SK-N-SH (cell line): ENCODE measurements at regions not wholly inside any gene's neighbourhood (a gene's known extent, or its start where the extent isn't known, plus 50 kb on each side); places are given as distances from the start of the nearest gene placed in this dataset.

Source experiments
- CTCF ChIA-PET: fragments of 300-600, 350-600 bp; formaldehyde crosslinking; extraction: SDS; loops from one replicate; lab custom pipeline; 2021; lab: Yijun Ruan, JAX
- POLR2A ChIA-PET: fragments of 350-600 bp; sonication (Branson Sonifier 250); formaldehyde crosslinking; extraction: SDS; loops from one replicate; lab custom pipeline; 2020; ENCODE audit warnings: antibody characterized with exemption, inconsistent platforms; lab: Yijun Ruan, JAX
- DNase-seq: peaks from one replicate; pipeline ENCODE4 v3.0.0; 2012
- H2AFZ ChIP-seq: fragments of 200-600 bp; sonication (generic); 2 replicates; pipeline ENCODE4 v1.8.1; 2016; ENCODE audit warnings: antibody characterized with exemption, mild to moderate bottlenecking, low read depth
- H3F3A ChIP-seq: fragments of 200-600 bp; sonication (generic); replicated peaks from 2 replicates; pipeline ENCODE3; 2016; ENCODE audit warnings: antibody characterized with exemption, mild to moderate bottlenecking; ENCODE audit not compliant: insufficient read depth
- H3K27ac ChIP-seq, 2 experiments: fragments of 200-500 bp in 1 of 2; fragments of 200-600 bp in 1 of 2; sonication (Bioruptor generic) in 1 of 2; sonication (generic), shearing (Covaris generic) in 1 of 2; 2 replicates each; pipeline versions ENCODE4 v1.5.1 to v1.6.1; 2014 to 2016; ENCODE audit warnings: low read depth in 2 of 2, inconsistent platforms in 1 of 2, low read length in 1 of 2, mild to moderate bottlenecking in 1 of 2, mixed read lengths in 1 of 2
- H3K27me3 ChIP-seq: fragments of 200-600 bp; sonication (generic), shearing (Covaris generic); 2 replicates; pipeline ENCODE4 v1.6.1; 2016; ENCODE audit warnings: mixed run types; ENCODE audit not compliant: insufficient read depth
- H3K36me3 ChIP-seq, 2 experiments: fragments of 200-500 bp in 1 of 2; fragments of 200-600 bp in 1 of 2; sonication (Bioruptor generic) in 1 of 2; sonication (generic) in 1 of 2; replicated peaks in 1 of 2; 2 replicates each; pipeline versions ENCODE3 to v1.5.1; 2014 to 2016; ENCODE audit warnings: low read length in 1 of 2, mild to moderate bottlenecking in 1 of 2; ENCODE audit not compliant: insufficient read depth in 2 of 2, control insufficient read depth in 1 of 2
- H3K4me1 ChIP-seq, 2 experiments: fragments of 200-500 bp in 1 of 2; fragments of 200-600 bp in 1 of 2; sonication (Bioruptor generic) in 1 of 2; sonication (generic), shearing (Covaris generic) in 1 of 2; 2 replicates each; pipeline versions ENCODE4 v1.5.1 to v1.6.1; 2014 to 2016; ENCODE audit warnings: low read depth in 1 of 2, low read length in 1 of 2, mixed run types in 1 of 2; ENCODE audit not compliant: insufficient read depth in 2 of 2, control insufficient read depth in 1 of 2
- H3K4me2 ChIP-seq: fragments of 200-600 bp; sonication (generic), shearing (Covaris generic); 2 replicates; pipeline ENCODE4 v1.6.1; 2017; ENCODE audit warnings: mixed run types
- H3K4me3 ChIP-seq, 2 experiments: fragments of 200-500 bp in 1 of 2; fragments of 200-600 bp in 1 of 2; sonication (Bioruptor generic) in 1 of 2; sonication (generic), shearing (Covaris generic) in 1 of 2; 2 replicates each; pipeline versions ENCODE4 v1.5.1 to v1.8.1; 2014 to 2016; ENCODE audit warnings: low read depth in 2 of 2, inconsistent platforms in 1 of 2, low read length in 1 of 2, mild to moderate bottlenecking in 1 of 2, mixed read lengths in 1 of 2, moderate library complexity in 1 of 2
- H3K79me2 ChIP-seq: fragments of 200-600 bp; sonication (generic); 2 replicates; pipeline ENCODE4 v1.8.1; 2017; ENCODE audit warnings: mild to moderate bottlenecking; ENCODE audit not compliant: insufficient read depth
- H3K9ac ChIP-seq: fragments of 200-600 bp; sonication (generic); 2 replicates; pipeline ENCODE4 v1.6.1; 2017; ENCODE audit warnings: mixed run types
- H3K9me2 ChIP-seq: fragments of 200-600 bp; sonication (generic); 2 replicates; pipeline ENCODE4 v1.6.1; 2017; ENCODE audit warnings: mixed run types
- H3K9me3 ChIP-seq: fragments of 200-600 bp; sonication (generic); 2 replicates; pipeline ENCODE4 v1.6.1; 2017; ENCODE audit warnings: mixed run types, mild to moderate bottlenecking, moderate library complexity
- H4K20me1 ChIP-seq: fragments of 200-600 bp; sonication (generic); 2 replicates; pipeline ENCODE4 v1.6.1; 2017; ENCODE audit warnings: mild to moderate bottlenecking, mixed run types; ENCODE audit not compliant: insufficient read depth
- CHD2 ChIP-seq: fragments of 150-350 bp; IDR thresholded peaks from 2 replicates; pipeline ENCODE4 v1.6.1; 2018; ENCODE audit warnings: low read length; ENCODE audit not compliant: partially characterized antibody
- EP300 ChIP-seq, 2 experiments: IDR thresholded peaks; 2 replicates each; pipeline versions ENCODE4 v1.4.0 to v1.6.1; 2012; ENCODE audit warnings: borderline replicate concordance in 1 of 2, low read depth in 1 of 2, low read length in 1 of 2
- EZH2phosphoT487 ChIP-seq: fragments of 200-600 bp; sonication (generic); IDR thresholded peaks from 2 replicates; pipeline ENCODE4 v1.6.1; 2017; ENCODE audit warnings: low read depth, mixed run types, mild to moderate bottlenecking, antibody characterized with exemption, moderate library complexity, borderline replicate concordance
- FOSL2 ChIP-seq: IDR thresholded peaks from 2 replicates; pipeline ENCODE4 v1.4.0; 2012; ENCODE audit warnings: low read depth, mild to moderate bottlenecking, moderate library complexity, borderline replicate concordance
- FOXJ3 ChIP-seq: sonication (generic); formaldehyde crosslinking; IDR thresholded peaks from 2 replicates; pipeline ENCODE4 v1.5.1; 2020; ENCODE audit warnings: mild to moderate bottlenecking, missing genetic modification reagents
- FOXM1 ChIP-seq: IDR thresholded peaks from 2 replicates; pipeline ENCODE4 v1.4.0; 2012; ENCODE audit warnings: low read depth, mild to moderate bottlenecking
- GATA2 ChIP-seq: sonication (generic); formaldehyde crosslinking; IDR thresholded peaks from 2 replicates; pipeline ENCODE4 v1.5.0; 2020; ENCODE audit warnings: mild to moderate bottlenecking, missing genetic modification reagents
- IRF3 ChIP-seq: fragments of 150-350 bp; IDR thresholded peaks from 2 replicates; pipeline ENCODE4 v1.6.1; 2016; ENCODE audit warnings: mild to moderate bottlenecking, low read depth, low read length
- MEF2A ChIP-seq: IDR thresholded peaks from 2 replicates; pipeline ENCODE4 v1.4.0; 2012; ENCODE audit warnings: low read depth, borderline replicate concordance
- PBX3 ChIP-seq: IDR thresholded peaks from 2 replicates; pipeline ENCODE4; 2012
- RCOR1 ChIP-seq: fragments of 150-350 bp; IDR thresholded peaks from 2 replicates; pipeline ENCODE4 v1.6.1; 2017; ENCODE audit warnings: antibody characterized with exemption, low read length
- RFX5 ChIP-seq: IDR thresholded peaks from 2 replicates; pipeline ENCODE4 v1.6.1; 2012; ENCODE audit warnings: mild to moderate bottlenecking, improper control_type of control experiment, low read length
- SIN3A ChIP-seq: IDR thresholded peaks from 2 replicates; pipeline ENCODE4 v1.6.1; 2012; ENCODE audit warnings: low read depth, mild to moderate bottlenecking, low read length, moderate library complexity, borderline replicate concordance
- TAF1 ChIP-seq: IDR thresholded peaks from 2 replicates; pipeline ENCODE4 v1.6.1; 2012; ENCODE audit warnings: low read depth, mild to moderate bottlenecking, low read length, moderate library complexity, borderline replicate concordance
- TEAD4 ChIP-seq: IDR thresholded peaks from 2 replicates; pipeline ENCODE4 v1.4.0; 2012; ENCODE audit warnings: mild to moderate bottlenecking, borderline replicate concordance; ENCODE audit not compliant: insufficient read depth
- USF1 ChIP-seq: IDR thresholded peaks from 2 replicates; pipeline ENCODE4 v1.4.0; 2012; ENCODE audit warnings: low read depth, borderline replicate concordance
- WGBS: methylation state at CpG from one replicate; pipeline ENCODE4 v1.1.6; 2017; ENCODE audit warnings: low lambda C conversion rate; 5-methylcytosine and 5-hydroxymethylcytosine counted together
- TF ChIP-seq, protein P1 (sequence below): IDR thresholded peaks from 2 replicates; pipeline ENCODE4 v1.4.0; 2012; ENCODE audit warnings: low read depth

GRCh38 chr14:105918496-105919262 is 392.3 kb downstream of the TMEM121 start:
- TF ChIP-seq PBX3 (no peak), FOXM1 (no peak), TAF1 (no peak), RCOR1 (no peak), FOSL2 (no peak), EZH2phosphoT487 (no peak), IRF3 (no peak), MEF2A (no peak), USF1 (no peak), CHD2 (no peak), RFX5 (no peak), TEAD4 (no peak), GATA2 (CRISPR knock-in tag) (no peak), FOXJ3 (CRISPR knock-in tag) (no peak), EP300 (IDR thresholded peaks at IDR 0.05; ENCODE audit: borderline replicate concordance in 1 of 2, low read depth in 1 of 2, low read length in 1 of 2) (no peak), SIN3A (no peak)
- TF ChIP-seq, protein P1, sequence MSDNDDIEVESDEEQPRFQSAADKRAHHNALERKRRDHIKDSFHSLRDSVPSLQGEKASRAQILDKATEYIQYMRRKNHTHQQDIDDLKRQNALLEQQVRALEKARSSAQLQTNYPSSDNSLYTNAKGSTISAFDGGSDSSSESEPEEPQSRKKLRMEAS = no peak
- Histone ChIP-seq H2AFZ (no peak overlapping the region), H3F3A (no peaks in the 10 kb centered on the region), H3K4me1 (peaks cover 0 to 9% of the 10 kb centered on the region in 2 experiments; a peak in 1 of 4 replicates), H3K4me3 (no peak overlapping the region), H3K9ac (no peak overlapping the region), H3K79me2 (no peaks in the 10 kb centered on the region), H3K27ac (no peak overlapping the region; a peak in 1 of 4 replicates), H3K36me3 (no peaks in the 10 kb centered on the region), H3K27me3 (no peaks in the 10 kb centered on the region), H4K20me1 (no peaks in the 10 kb centered on the region), H3K4me2 (no peak overlapping the region), H3K9me3 (no peaks in the 10 kb centered on the region), H3K9me2 (no peaks in the 10 kb centered on the region)
- DNase-seq = no peak
- ChIA-PET CTCF (no interaction called here), POLR2A (no interaction called here)
- 53% methylated on average over 3 of the region's 17 CpGs for WGBS
